PFSK-1 (cell line): ENCODE measurements at regions not wholly inside any gene's neighbourhood (a gene's known extent, or its start where the extent isn't known, plus 50 kb on each side); places are given as distances from the start of the nearest gene placed in this dataset.

Experiments used
- POLR2AphosphoS5 ChIP-seq: IDR thresholded peaks from 2 replicates; pipeline ENCODE4 v1.6.1; 2012; ENCODE audit warnings: low read depth, mild to moderate bottlenecking, control low read depth, low read length, moderate library complexity
- REST ChIP-seq, 2 experiments: IDR thresholded peaks; 2 replicates each; pipeline versions ENCODE4 v1.6.1 to v1.8.0; 2011 to 2012; ENCODE audit warnings: low read depth in 2 of 2, low read length in 2 of 2, control low read depth in 1 of 2, inconsistent platforms in 1 of 2, mild to moderate bottlenecking in 1 of 2, moderate library complexity in 1 of 2; ENCODE audit not compliant: insufficient read depth in 1 of 2
- SIN3A ChIP-seq: IDR thresholded peaks from 2 replicates; pipeline ENCODE4 v1.6.1; 2012; ENCODE audit warnings: mild to moderate bottlenecking, low read length, moderate library complexity, borderline replicate concordance; ENCODE audit not compliant: insufficient read depth
- TAF1 ChIP-seq: IDR thresholded peaks from 2 replicates; pipeline ENCODE4 v1.6.1; 2012; ENCODE audit warnings: low read length, control low read depth, borderline replicate concordance; ENCODE audit not compliant: insufficient read depth

GRCh38 chr12:61070640-61071414 lies 1189.4 kb upstream of the USP15 start:
- TF ChIP-seq POLR2AphosphoS5, result no peak
- TF ChIP-seq SIN3A, result no peak
- no peak for TF ChIP-seq REST (IDR thresholded peaks at IDR 0.05; ENCODE audit: insufficient read depth in 1 of 2, low read depth in 2 of 2, low read length in 2 of 2)
- no peak for TF ChIP-seq TAF1
